ENCODE measurements at regions not wholly inside any gene's neighbourhood (a gene's known extent, or its start where the extent isn't known, plus 50 kb on each side); places are given as distances from the start of the nearest gene placed in this dataset.

DNA sequence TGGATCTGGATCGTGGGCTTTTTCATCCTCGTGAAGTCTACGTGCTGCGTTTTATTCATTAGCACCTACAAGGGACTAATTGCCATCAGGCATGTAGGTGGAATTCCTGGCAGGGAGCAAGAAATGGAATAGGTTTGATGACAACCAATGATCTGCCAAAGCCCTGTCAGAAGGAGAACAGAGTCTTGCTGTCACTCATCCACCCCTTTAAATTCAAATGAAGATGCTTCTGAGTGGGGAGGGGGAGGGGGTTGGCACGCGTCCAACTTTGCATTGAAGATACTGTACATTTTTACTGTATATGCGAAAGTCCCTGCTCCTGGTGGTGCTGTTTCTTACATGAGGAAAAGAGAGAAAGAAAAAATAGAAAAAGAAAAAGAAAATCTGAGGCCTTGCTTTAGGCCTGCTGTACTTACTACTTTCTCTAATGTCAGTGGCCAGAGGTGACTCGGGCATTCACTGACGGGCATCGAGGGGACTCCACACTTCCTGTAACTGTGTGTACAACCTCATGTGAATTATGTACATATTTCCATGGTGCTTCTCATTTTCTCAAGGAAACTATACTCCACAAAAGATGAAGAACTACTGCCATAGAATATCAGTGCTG is 569.1 kb downstream of the INHBA start:
- no peaks in the 10 kb centered on the region for H3K79me2 ChIP-seq (ENCODE audit: insufficient read depth)
- no peak overlapping the region for H3K4me3 ChIP-seq (ENCODE audit: low read depth in 2 of 2, low read length in 1 of 2)
- H3K9me2 ChIP-seq: no peaks in the 10 kb centered on the region
- peaks cover 0 to 6% of the 10 kb centered on the region in 2 experiments; a peak in 3 of 4 replicates for H3K4me1 ChIP-seq (ENCODE audit: control insufficient read depth in 1 of 2, insufficient read depth in 2 of 2, low read depth in 1 of 2, low read length in 1 of 2)
- POLR2A ChIA-PET: no interaction called here
- no peak overlapping the region for H3K4me2 ChIP-seq
- CTCF ChIA-PET: no interaction called here
- TF ChIP-seq GABPA (IDR thresholded peaks at IDR 0.05; ENCODE audit: low read depth) (no peak), NFIC (IDR thresholded peaks at IDR 0.05; ENCODE audit: borderline replicate concordance) (peak; percentile 79), CHD2 (IDR thresholded peaks at IDR 0.05; ENCODE audit: low read length, partially characterized antibody) (no peak), SMC3 (IDR thresholded peaks at IDR 0.05; ENCODE audit: low read depth, low read length) (no peak), SIN3A (IDR thresholded peaks at IDR 0.05; ENCODE audit: borderline replicate concordance, low read depth, low read length) (no peak), GATA2 (CRISPR knock-in tag; IDR thresholded peaks at IDR 0.05) (no peak), RCOR1 (IDR thresholded peaks at IDR 0.05; ENCODE audit: low read length) (no peak)
- TF ChIP-seq, protein P1, sequence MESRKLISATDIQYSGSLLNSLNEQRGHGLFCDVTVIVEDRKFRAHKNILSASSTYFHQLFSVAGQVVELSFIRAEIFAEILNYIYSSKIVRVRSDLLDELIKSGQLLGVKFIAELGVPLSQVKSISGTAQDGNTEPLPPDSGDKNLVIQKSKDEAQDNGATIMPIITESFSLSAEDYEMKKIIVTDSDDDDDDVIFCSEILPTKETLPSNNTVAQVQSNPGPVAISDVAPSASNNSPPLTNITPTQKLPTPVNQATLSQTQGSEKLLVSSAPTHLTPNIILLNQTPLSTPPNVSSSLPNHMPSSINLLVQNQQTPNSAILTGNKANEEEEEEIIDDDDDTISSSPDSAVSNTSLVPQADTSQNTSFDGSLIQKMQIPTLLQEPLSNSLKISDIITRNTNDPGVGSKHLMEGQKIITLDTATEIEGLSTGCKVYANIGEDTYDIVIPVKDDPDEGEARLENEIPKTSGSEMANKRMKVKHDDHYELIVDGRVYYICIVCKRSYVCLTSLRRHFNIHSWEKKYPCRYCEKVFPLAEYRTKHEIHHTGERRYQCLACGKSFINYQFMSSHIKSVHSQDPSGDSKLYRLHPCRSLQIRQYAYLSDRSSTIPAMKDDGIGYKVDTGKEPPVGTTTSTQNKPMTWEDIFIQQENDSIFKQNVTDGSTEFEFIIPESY (IDR thresholded peaks at IDR 0.05; ENCODE audit: borderline replicate concordance, low read depth): no peak
- no peak overlapping the region for H3K9ac ChIP-seq
- H2AFZ ChIP-seq (ENCODE audit: low read depth): no peak overlapping the region
- no peak overlapping the region; a peak in 1 of 4 replicates for H3K27ac ChIP-seq (ENCODE audit: low read depth in 2 of 2, low read length in 1 of 2)
- no peaks in the 10 kb centered on the region for H3K36me3 ChIP-seq (replicated peaks in 1 of 2; ENCODE audit: control insufficient read depth in 1 of 2, insufficient read depth in 2 of 2, low read length in 1 of 2)
- no peaks in the 10 kb centered on the region for H4K20me1 ChIP-seq (ENCODE audit: insufficient read depth)
- no peak for DNase-seq
- no peaks in the 10 kb centered on the region for H3F3A ChIP-seq (replicated peaks; ENCODE audit: insufficient read depth)
- no peaks in the 10 kb centered on the region for H3K9me3 ChIP-seq
- WGBS (ENCODE audit: low lambda C conversion rate): 84% methylated on average over 10 of the region's 10 CpGs
- H3K27me3 ChIP-seq (ENCODE audit: insufficient read depth): no peaks in the 10 kb centered on the region

DNA sequence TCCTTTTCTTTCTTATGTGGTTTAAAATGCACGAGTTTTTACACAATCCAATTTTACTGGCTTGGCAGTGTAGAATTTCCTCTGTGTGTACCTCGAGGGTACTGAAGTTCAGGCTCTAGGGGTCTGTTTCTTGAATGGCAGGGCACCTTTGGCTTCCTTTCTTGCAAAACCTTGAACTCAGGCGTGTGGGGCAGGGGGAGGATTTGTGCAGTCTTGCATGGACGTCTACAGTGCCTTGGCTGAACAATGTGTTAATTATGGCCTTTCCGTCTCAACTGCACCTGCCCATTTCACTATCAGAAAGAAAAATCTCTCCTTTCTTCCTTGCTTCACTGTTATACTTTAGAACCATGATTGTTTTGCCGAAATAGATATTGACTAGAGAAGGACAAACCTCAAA is 570.9 kb downstream of the INHBA start:
- Histone ChIP-seq H3K9me2 (no peaks in the 10 kb centered on the region), H3K36me3 (replicated peaks in 1 of 2; ENCODE audit: control insufficient read depth in 1 of 2, insufficient read depth in 2 of 2, low read length in 1 of 2) (no peaks in the 10 kb centered on the region), H3F3A (replicated peaks; ENCODE audit: insufficient read depth) (no peaks in the 10 kb centered on the region), H3K4me1 (ENCODE audit: control insufficient read depth in 1 of 2, insufficient read depth in 2 of 2, low read depth in 1 of 2, low read length in 1 of 2) (peaks cover 0 to 6% of the 10 kb centered on the region in 2 experiments; a peak in 3 of 4 replicates), H4K20me1 (ENCODE audit: insufficient read depth) (no peaks in the 10 kb centered on the region), H3K9ac (no peak overlapping the region), H3K79me2 (ENCODE audit: insufficient read depth) (no peaks in the 10 kb centered on the region), H3K4me2 (no peak overlapping the region), H3K9me3 (no peaks in the 10 kb centered on the region), H3K27me3 (ENCODE audit: insufficient read depth) (no peaks in the 10 kb centered on the region), H3K27ac (ENCODE audit: low read depth in 2 of 2, low read length in 1 of 2) (no peak overlapping the region), H2AFZ (ENCODE audit: low read depth) (no peak overlapping the region), H3K4me3 (ENCODE audit: low read depth in 2 of 2, low read length in 1 of 2) (no peak overlapping the region)
- WGBS (ENCODE audit: low lambda C conversion rate): 77% methylated on average over 6 of the region's 6 CpGs
- DNase-seq: no peak
- ChIA-PET POLR2A (no interaction called here), CTCF (interaction anchor here (1.3 kb wide), 1 partner anchor 14 kb away, joined by 3 read pairs; no protein-coding TSS in a partner anchor)
- TF ChIP-seq RCOR1 (IDR thresholded peaks at IDR 0.05; ENCODE audit: low read length) (no peak), CHD2 (IDR thresholded peaks at IDR 0.05; ENCODE audit: low read length, partially characterized antibody) (no peak), SMC3 (IDR thresholded peaks at IDR 0.05; ENCODE audit: low read depth, low read length) (no peak)

All from SK-N-SH (cell line).